HEK293 (cell line): ENCODE measurements at regions not wholly inside any gene's neighbourhood (a gene's known extent, or its start where the extent isn't known, plus 50 kb on each side); places are given as distances from the start of the nearest gene placed in this dataset.
"Not testable (repeated sequence)": the region's sequence is repeated elsewhere in the genome, so short reads cannot be mapped to it uniquely, and the experiment has no call there.

Experiments used
- SETDB1 ChIP-seq: IDR thresholded peaks from one replicate; pipeline ENCODE4 v1.6.1; 2017; ENCODE audit warnings: mild to moderate bottlenecking, low read length, moderate library complexity, mixed read lengths; ENCODE audit not compliant: insufficient read length
- TRIM28 ChIP-seq: IDR thresholded peaks from 2 replicates; pipeline ENCODE4 v1.6.1; 2011; ENCODE audit warnings: low read length, control low read depth, borderline replicate concordance
- YY1 ChIP-seq: fragments of 450-650 bp; formaldehyde crosslinking; IDR thresholded peaks from 2 replicates; pipeline ENCODE4 v1.5.1; 2018; ENCODE audit warnings: missing biosample characterization, missing genetic modification characterization
- ZBTB49 ChIP-seq: fragments of 450-650 bp; formaldehyde crosslinking; IDR thresholded peaks from 2 replicates; pipeline ENCODE4 v1.5.1; 2016; ENCODE audit warnings: missing biosample characterization, missing genetic modification characterization, low read depth
- ZNF114 ChIP-seq: fragments of 450-650 bp; formaldehyde crosslinking; IDR thresholded peaks from 2 replicates; pipeline ENCODE4 v1.5.0; 2017; ENCODE audit warnings: missing biosample characterization, missing genetic modification characterization
- ZNF140 ChIP-seq: fragments of 450-650 bp; formaldehyde crosslinking; IDR thresholded peaks from 2 replicates; pipeline ENCODE4 v1.5.1; 2016; ENCODE audit warnings: missing biosample characterization, missing genetic modification characterization
- ZNF211 ChIP-seq: fragments of 450-650 bp; formaldehyde crosslinking; IDR thresholded peaks from 2 replicates; pipeline ENCODE4 v1.5.1; 2016; ENCODE audit warnings: low read depth, missing biosample characterization, missing genetic modification characterization
- ZNF280D ChIP-seq: fragments of 450-650 bp; formaldehyde crosslinking; IDR thresholded peaks from 2 replicates; pipeline ENCODE4 v1.5.1; 2016; ENCODE audit warnings: missing biosample characterization, missing genetic modification characterization
- ZNF37A ChIP-seq: fragments of 450-650 bp; IDR thresholded peaks from 2 replicates; pipeline ENCODE4 v1.5.1; 2018; ENCODE audit warnings: missing biosample characterization, missing genetic modification characterization
- ZNF501 ChIP-seq: fragments of 450-650 bp; formaldehyde crosslinking; IDR thresholded peaks from 2 replicates; pipeline ENCODE4 v1.5.1; 2016; ENCODE audit warnings: missing biosample characterization, missing genetic modification characterization
- ZNF529 ChIP-seq: fragments of 450-650 bp; formaldehyde crosslinking; IDR thresholded peaks from 2 replicates; pipeline ENCODE4 v1.5.1; 2017; ENCODE audit warnings: missing genetic modification characterization, missing biosample characterization; ENCODE audit not compliant: insufficient replicate concordance
- ZNF560 ChIP-seq: fragments of 450-650 bp; formaldehyde crosslinking; IDR thresholded peaks from 2 replicates; pipeline ENCODE4 v1.5.1; 2017; ENCODE audit warnings: missing biosample characterization, missing genetic modification characterization, borderline replicate concordance
- ZNF654 ChIP-seq: fragments of 450-650 bp; formaldehyde crosslinking; IDR thresholded peaks from 2 replicates; pipeline ENCODE4 v1.5.1; 2016; ENCODE audit warnings: low read depth, missing biosample characterization, missing genetic modification characterization
- TF ChIP-seq, protein P1 (sequence below): fragments of 450-650 bp; formaldehyde crosslinking; IDR thresholded peaks from 2 replicates; pipeline ENCODE4 v1.5.1; 2016; ENCODE audit warnings: missing biosample characterization, missing genetic modification characterization

- not testable (repeated sequence) for TF ChIP-seq ZNF529 (tag by site-specific recombination); ZNF37A (tag by site-specific recombination); ZNF280D; SETDB1; YY1; ZNF654 (tag by site-specific recombination); ZBTB49 (tag by site-specific recombination); ZNF211; ZNF501 (tag by site-specific recombination); ZNF560; ZNF114; TRIM28; ZNF140
- TF ChIP-seq, protein P1, sequence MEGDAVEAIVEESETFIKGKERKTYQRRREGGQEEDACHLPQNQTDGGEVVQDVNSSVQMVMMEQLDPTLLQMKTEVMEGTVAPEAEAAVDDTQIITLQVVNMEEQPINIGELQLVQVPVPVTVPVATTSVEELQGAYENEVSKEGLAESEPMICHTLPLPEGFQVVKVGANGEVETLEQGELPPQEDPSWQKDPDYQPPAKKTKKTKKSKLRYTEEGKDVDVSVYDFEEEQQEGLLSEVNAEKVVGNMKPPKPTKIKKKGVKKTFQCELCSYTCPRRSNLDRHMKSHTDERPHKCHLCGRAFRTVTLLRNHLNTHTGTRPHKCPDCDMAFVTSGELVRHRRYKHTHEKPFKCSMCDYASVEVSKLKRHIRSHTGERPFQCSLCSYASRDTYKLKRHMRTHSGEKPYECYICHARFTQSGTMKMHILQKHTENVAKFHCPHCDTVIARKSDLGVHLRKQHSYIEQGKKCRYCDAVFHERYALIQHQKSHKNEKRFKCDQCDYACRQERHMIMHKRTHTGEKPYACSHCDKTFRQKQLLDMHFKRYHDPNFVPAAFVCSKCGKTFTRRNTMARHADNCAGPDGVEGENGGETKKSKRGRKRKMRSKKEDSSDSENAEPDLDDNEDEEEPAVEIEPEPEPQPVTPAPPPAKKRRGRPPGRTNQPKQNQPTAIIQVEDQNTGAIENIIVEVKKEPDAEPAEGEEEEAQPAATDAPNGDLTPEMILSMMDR (tag by site-specific recombination), result not testable (repeated sequence)
These were observed 284.8 kb downstream of the CWH43 start for GRCh38 chr4:49270912-49271311.
